Colonic mucosa (tissue), 4 donors: ENCODE measurements at regions not wholly inside any gene's neighbourhood (a gene's known extent, or its start where the extent isn't known, plus 50 kb on each side); places are given as distances from the start of the nearest gene placed in this dataset.

ENCODE experiments used
- DNase-seq: peaks from one replicate; pipeline ENCODE4 v3.0.0-alpha.2; 2020
- H3K27ac ChIP-seq: fragments of 200-600 bp; one replicate; pipeline ENCODE4 v1.8.0; 2021
- H3K27me3 ChIP-seq: fragments of 200-600 bp; one replicate; pipeline ENCODE4 v1.8.0; 2021
- H3K36me3 ChIP-seq: fragments of 200-600 bp; one replicate; pipeline ENCODE4 v1.8.0; 2021
- H3K4me1 ChIP-seq: fragments of 200-600 bp; one replicate; pipeline ENCODE4 v1.8.0; 2021; ENCODE audit warnings: mild to moderate bottlenecking
- H3K4me3 ChIP-seq: fragments of 200-600 bp; one replicate; pipeline ENCODE4 v1.8.0; 2021
- H3K9ac ChIP-seq, 2 donors: one replicate each; pipeline ENCODE4 v1.7.0; 2013; ENCODE audit warnings: control low read depth in 2 of 2, low read depth in 2 of 2, low read length in 2 of 2
- H3K9me3 ChIP-seq: fragments of 200-600 bp; one replicate; pipeline ENCODE4 v1.8.0; 2021
- intact Hi-C: fragments of 100-400 bp; cut with DNase I; formaldehyde crosslinking; loops from one replicate; pipeline ENCODE4 v1.14.1; 2022
- TF ChIP-seq, protein P1 (sequence below): fragments of 200-600 bp; IDR thresholded peaks from one replicate; pipeline ENCODE4 v1.8.0; 2022; ENCODE audit warnings: antibody characterized with exemption, mild to moderate bottlenecking
- donor health status: healthy.
- donor health status: DM: no; HTN: no; CAD: no.
- donor health status: DM: no; HTN: no; CAD: no.

DNA sequence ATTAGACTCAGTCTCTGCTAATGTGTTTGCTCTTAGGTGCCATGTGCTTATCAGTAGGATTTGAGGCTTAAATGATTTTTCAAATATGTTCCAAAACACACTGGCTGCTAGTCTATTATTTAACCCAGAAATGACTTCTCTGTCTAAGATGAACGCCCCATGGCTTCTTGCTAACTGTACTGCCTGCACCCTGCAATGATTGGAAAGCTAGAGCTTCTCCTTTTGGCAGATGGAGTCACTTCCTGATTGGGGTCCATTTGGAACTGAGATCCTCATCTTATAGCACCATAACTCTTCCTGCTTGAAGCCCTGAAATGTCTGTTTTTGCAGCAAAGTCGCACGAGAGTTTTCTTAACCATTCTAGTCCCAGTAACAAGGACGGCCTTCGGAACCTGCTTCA is 186.5 kb upstream of the ADO start:
- TF ChIP-seq, protein P1, sequence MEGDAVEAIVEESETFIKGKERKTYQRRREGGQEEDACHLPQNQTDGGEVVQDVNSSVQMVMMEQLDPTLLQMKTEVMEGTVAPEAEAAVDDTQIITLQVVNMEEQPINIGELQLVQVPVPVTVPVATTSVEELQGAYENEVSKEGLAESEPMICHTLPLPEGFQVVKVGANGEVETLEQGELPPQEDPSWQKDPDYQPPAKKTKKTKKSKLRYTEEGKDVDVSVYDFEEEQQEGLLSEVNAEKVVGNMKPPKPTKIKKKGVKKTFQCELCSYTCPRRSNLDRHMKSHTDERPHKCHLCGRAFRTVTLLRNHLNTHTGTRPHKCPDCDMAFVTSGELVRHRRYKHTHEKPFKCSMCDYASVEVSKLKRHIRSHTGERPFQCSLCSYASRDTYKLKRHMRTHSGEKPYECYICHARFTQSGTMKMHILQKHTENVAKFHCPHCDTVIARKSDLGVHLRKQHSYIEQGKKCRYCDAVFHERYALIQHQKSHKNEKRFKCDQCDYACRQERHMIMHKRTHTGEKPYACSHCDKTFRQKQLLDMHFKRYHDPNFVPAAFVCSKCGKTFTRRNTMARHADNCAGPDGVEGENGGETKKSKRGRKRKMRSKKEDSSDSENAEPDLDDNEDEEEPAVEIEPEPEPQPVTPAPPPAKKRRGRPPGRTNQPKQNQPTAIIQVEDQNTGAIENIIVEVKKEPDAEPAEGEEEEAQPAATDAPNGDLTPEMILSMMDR: no peak
- intact Hi-C loops: no loop called here
- H3K4me3 ChIP-seq: no peak overlapping the region
- H3K27ac ChIP-seq: no peak overlapping the region
- no peaks in the 10 kb centered on the region for H3K36me3 ChIP-seq
- no peak overlapping the region for H3K9ac ChIP-seq
- no peaks in the 10 kb centered on the region for H3K27me3 ChIP-seq
- no peaks in the 10 kb centered on the region for H3K9me3 ChIP-seq
- no peak for DNase-seq
- H3K4me1 ChIP-seq: no peaks in the 10 kb centered on the region

DNA sequence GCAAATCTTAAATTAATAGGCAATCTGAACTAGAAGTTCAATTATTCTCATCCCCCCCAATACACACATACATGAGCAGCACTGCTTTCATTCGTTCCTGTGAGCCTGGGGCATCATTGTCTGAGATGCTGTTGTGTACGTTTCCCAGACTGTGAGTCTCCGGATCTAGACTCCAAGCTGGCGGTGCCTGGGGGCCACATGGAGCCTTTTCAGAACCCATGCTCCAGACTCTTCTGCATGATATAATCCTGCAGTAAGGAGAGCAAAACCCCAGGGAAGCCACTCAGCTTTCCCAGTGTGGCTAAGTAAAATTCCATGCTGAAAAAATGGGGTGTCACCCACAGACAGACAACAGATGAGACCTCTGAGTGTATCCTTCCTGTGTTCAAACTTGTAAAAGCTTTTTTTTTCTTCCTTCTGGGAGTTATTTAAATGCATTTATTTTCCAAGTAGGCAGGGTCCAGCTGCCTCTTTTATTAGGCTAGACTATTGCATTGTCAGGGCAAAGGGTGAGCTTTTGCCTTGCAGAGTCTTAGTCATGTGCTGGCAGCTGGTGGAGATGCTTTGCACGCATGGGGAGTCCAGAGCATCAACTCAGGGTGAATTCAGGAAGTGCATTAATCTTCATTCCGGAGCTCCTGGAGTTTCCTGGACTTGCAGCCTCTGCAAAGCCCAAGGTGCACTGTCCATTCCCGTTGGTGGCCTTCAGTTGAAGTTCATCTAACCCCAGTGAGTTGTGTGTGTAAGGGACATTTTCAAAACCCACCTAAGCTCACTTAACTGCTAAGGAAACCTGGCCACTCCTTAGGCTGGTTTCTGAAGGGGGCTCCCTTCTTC is 185.7 kb upstream of the ADO start:
- no peak overlapping the region for H3K27ac ChIP-seq
- H3K9me3 ChIP-seq: no peaks in the 10 kb centered on the region
- no peaks in the 10 kb centered on the region for H3K27me3 ChIP-seq
- H3K4me3 ChIP-seq: no peak overlapping the region
- intact Hi-C loops: no loop called here
- TF ChIP-seq, protein P1: no peak
- no peak overlapping the region for H3K9ac ChIP-seq
- DNase-seq: peak; percentile 32
- H3K4me1 ChIP-seq: no peaks in the 10 kb centered on the region
- H3K36me3 ChIP-seq: no peaks in the 10 kb centered on the region

DNA sequence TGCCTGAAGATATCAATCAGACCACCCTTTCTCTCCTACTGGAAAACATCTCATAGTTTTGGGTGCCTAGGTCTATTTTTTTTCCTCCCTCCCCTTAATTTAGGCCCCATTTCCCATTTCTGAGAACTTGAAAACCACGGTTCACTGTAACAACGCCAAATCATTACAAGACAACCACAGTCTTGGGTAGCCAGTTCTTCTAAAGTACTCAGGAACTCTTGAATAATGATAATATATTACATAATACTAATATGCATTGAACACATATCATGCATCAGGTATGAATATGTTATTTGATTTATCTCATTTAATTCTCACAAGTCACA is 185.1 kb upstream of the ADO start:
- intact Hi-C loops: no loop called here
- Histone ChIP-seq H3K9me3 (no peaks in the 10 kb centered on the region), H3K9ac (no peak overlapping the region), H3K4me1 (no peaks in the 10 kb centered on the region), H3K4me3 (no peak overlapping the region), H3K36me3 (no peaks in the 10 kb centered on the region), H3K27ac (no peak overlapping the region), H3K27me3 (no peaks in the 10 kb centered on the region)
- DNase-seq: no peak
- TF ChIP-seq, protein P1: no peak

DNA sequence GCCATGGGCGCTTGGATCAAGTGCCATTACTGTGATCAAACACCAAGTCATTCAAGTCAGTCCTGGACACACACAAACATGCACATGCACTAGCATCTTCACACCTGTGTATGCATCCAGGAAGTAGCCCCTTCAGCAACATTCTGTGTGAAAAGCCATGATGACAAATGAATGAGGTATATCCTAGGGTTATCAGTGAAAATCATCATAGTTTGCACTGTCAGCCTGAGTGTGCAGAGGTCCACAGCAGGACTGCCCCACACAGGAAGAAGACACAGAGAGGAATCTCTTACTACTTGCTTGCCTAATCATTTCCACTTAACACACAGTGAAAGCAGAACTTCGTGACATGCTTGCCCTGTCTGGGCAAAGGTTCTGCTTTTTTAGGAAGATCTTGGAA is 184.0 kb upstream of the ADO start:
- Histone ChIP-seq H3K27me3 (no peaks in the 10 kb centered on the region), H3K4me1 (no peaks in the 10 kb centered on the region), H3K36me3 (no peaks in the 10 kb centered on the region), H3K27ac (no peak overlapping the region), H3K4me3 (no peak overlapping the region), H3K9ac (no peak overlapping the region), H3K9me3 (no peaks in the 10 kb centered on the region)
- DNase-seq: no peak
- TF ChIP-seq, protein P1: no peak
- intact Hi-C loops: no loop called here

DNA sequence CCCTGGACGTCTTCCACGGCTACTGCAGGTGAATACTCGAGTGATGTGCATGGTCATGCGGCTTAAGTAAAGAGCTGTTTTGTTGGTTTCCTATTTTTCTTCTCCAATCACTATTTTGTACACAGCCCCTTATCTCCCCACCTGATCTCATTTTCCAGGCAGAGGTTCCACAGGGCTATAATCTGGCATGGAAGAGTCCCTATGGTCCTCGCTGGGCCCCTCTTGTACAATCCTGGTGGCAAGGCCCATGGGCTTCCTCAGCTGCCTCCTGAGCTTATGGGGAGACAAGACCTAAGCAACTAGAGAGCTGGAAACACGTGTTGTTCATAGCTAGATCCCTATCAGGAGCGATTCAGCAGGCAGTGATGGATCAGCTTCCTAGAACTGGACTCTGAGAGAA is 181.3 kb upstream of the ADO start:
- Histone ChIP-seq H3K9ac (no peak overlapping the region), H3K4me3 (no peak overlapping the region), H3K36me3 (no peaks in the 10 kb centered on the region), H3K9me3 (no peaks in the 10 kb centered on the region), H3K27ac (no peak overlapping the region), H3K27me3 (no peaks in the 10 kb centered on the region), H3K4me1 (no peaks in the 10 kb centered on the region)
- TF ChIP-seq, protein P1: no peak
- no peak for DNase-seq
- intact Hi-C loops: no loop called here
